GM19023 (cell line): ENCODE measurements at regions not wholly inside any gene's neighbourhood (a gene's known extent, or its start where the extent isn't known, plus 50 kb on each side); places are given as distances from the start of the nearest gene placed in this dataset.

Source experiments
- ATAC-seq: cut with Tn5 transposase; IDR thresholded peaks from one replicate; pipeline ENCODE4 v1.9.1; 2021; ENCODE audit warnings: mild to moderate bottlenecking, moderate library complexity; ENCODE audit not compliant: unreplicated experiment

GRCh38 chr6:90406142-90406794 is 109.6 kb upstream of the BACH2 start:
- no peak for ATAC-seq

- no peak for ATAC-seq
Observed at GRCh38 chr6:90403489-90404381, 107.1 kb upstream of the BACH2 start.

GRCh38 chr6:90402831-90403192 is 106.2 kb upstream of the BACH2 start:
- ATAC-seq = no peak

- no peak for ATAC-seq
Observed at GRCh38 chr6:90401933-90402830, 105.5 kb upstream of the BACH2 start.

GRCh38 chr6:90399970-90400369 is 103.3 kb upstream of the BACH2 start:
- ATAC-seq = no peak

GRCh38 chr6:90397929-90398674 is 101.5 kb upstream of the BACH2 start:
- no peak for ATAC-seq

GRCh38 chr6:90397047-90397446 is 100.4 kb upstream of the BACH2 start:
- no peak for ATAC-seq

- peak; percentile 65 for ATAC-seq
Observed at GRCh38 chr6:90393232-90393884, 96.7 kb upstream of the BACH2 start.

GRCh38 chr6:90390379-90390778 is 93.7 kb upstream of the BACH2 start:
- no peak for ATAC-seq

GRCh38 chr6:90388395-90388794 is 91.8 kb upstream of the BACH2 start:
- ATAC-seq = no peak

GRCh38 chr6:90387826-90388225 is 91.2 kb upstream of the BACH2 start:
- ATAC-seq = no peak

GRCh38 chr6:90387383-90387775 is 90.7 kb upstream of the BACH2 start:
- no peak for ATAC-seq

GRCh38 chr6:90386399-90387382 is 90.0 kb upstream of the BACH2 start:
- ATAC-seq = no peak

- no peak for ATAC-seq
Observed at GRCh38 chr6:90385759-90386313, 89.2 kb upstream of the BACH2 start.

GRCh38 chr6:90384720-90385119 is 88.1 kb upstream of the BACH2 start:
- ATAC-seq = no peak

- no peak for ATAC-seq
Observed at GRCh38 chr6:90383196-90383822, 86.7 kb upstream of the BACH2 start.

- no peak for ATAC-seq
Observed at GRCh38 chr6:90382760-90383159, 86.1 kb upstream of the BACH2 start.
